ENCODE measurements at regions not wholly inside any gene's neighbourhood (a gene's known extent, or its start where the extent isn't known, plus 50 kb on each side); places are given as distances from the start of the nearest gene placed in this dataset.
A peak's percentile ranks its signal among the peaks of the same experiment; 100 is the strongest.

- ATAC-seq (ENCODE audit: low read depth) (no peak), DNase-seq (ENCODE audit: low spot score) (no peak)
- no peaks in the 10 kb centered on the region for H3K36me3 ChIP-seq (ENCODE audit: low read depth)
- no peak for TF ChIP-seq CTCF (IDR thresholded peaks at IDR 0.05; ENCODE audit: poor library complexity, severe bottlenecking)
- H3K9me3 ChIP-seq (ENCODE audit: severe bottlenecking), result no peaks in the 10 kb centered on the region
- no peak overlapping the region for H3K27ac ChIP-seq (ENCODE audit: poor library complexity, severe bottlenecking)
- no peaks in the 10 kb centered on the region for H3K27me3 ChIP-seq (ENCODE audit: insufficient read depth, poor library complexity, severe bottlenecking)
- H3K4me3 ChIP-seq (ENCODE audit: severe bottlenecking), result no peak overlapping the region
- no peaks in the 10 kb centered on the region for H3K4me1 ChIP-seq (ENCODE audit: insufficient read depth, poor library complexity, severe bottlenecking)
Measured at GRCh38 chr1:178646821-178647220, 78.2 kb upstream of the RALGPS2 start.

- H3K9me3 ChIP-seq (ENCODE audit: severe bottlenecking), result no peaks in the 10 kb centered on the region
- no peak overlapping the region for H3K27ac ChIP-seq (ENCODE audit: poor library complexity, severe bottlenecking)
- no peak for ATAC-seq (ENCODE audit: low read depth)
- H3K36me3 ChIP-seq (ENCODE audit: low read depth), result no peaks in the 10 kb centered on the region
- no peaks in the 10 kb centered on the region for H3K27me3 ChIP-seq (ENCODE audit: insufficient read depth, poor library complexity, severe bottlenecking)
- peaks cover 1% of the 10 kb centered on the region for H3K4me1 ChIP-seq (ENCODE audit: insufficient read depth, poor library complexity, severe bottlenecking)
- no peak for DNase-seq (ENCODE audit: low spot score)
- TF ChIP-seq CTCF (IDR thresholded peaks at IDR 0.05; ENCODE audit: poor library complexity, severe bottlenecking), result no peak
- no peak overlapping the region for H3K4me3 ChIP-seq (ENCODE audit: severe bottlenecking)
Measured at GRCh38 chr1:178648151-178648550, 76.9 kb upstream of the RALGPS2 start.

- H3K36me3 ChIP-seq (ENCODE audit: low read depth), result no peaks in the 10 kb centered on the region
- DNase-seq (ENCODE audit: low spot score) (no peak), ATAC-seq (ENCODE audit: low read depth) (no peak)
- H3K27me3 ChIP-seq (ENCODE audit: insufficient read depth, poor library complexity, severe bottlenecking), result no peaks in the 10 kb centered on the region
- no peak overlapping the region for H3K27ac ChIP-seq (ENCODE audit: poor library complexity, severe bottlenecking)
- TF ChIP-seq CTCF (IDR thresholded peaks at IDR 0.05; ENCODE audit: poor library complexity, severe bottlenecking), result no peak
- H3K9me3 ChIP-seq (ENCODE audit: severe bottlenecking), result no peaks in the 10 kb centered on the region
- H3K4me3 ChIP-seq (ENCODE audit: severe bottlenecking), result no peak overlapping the region
- H3K4me1 ChIP-seq (ENCODE audit: insufficient read depth, poor library complexity, severe bottlenecking), result peaks cover 5% of the 10 kb centered on the region
Measured at GRCh38 chr1:178649582-178650350, 75.3 kb upstream of the RALGPS2 start.

DNA sequence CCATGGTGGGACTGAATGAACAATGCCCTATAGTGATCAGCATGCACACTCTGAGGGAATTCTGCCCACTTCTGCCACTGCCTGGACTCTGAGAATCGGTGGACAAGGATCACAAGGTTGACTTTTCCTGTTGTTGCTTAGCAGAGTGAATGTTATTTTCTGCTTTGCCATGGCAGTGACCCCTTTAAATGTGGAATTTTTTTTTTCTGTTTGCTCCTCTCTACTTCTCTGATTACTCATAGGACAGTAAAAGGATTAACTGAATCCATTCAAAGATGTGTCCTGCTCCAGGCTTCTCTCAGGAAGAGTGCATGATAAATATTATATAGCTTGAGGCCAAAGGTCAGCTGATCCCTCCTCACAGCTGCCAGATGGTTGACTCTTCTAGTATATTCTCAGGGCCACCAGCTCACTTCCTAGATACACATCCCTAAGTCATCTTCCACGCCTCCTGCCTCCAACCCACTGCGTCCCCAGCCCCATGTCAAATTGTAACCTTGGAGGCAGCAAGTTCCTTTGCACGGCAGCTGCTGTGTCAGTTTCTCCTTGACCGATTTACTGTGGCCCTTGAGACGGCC is 74.0 kb upstream of the RALGPS2 start:
- H3K4me3 ChIP-seq (ENCODE audit: severe bottlenecking), result no peak overlapping the region
- no peaks in the 10 kb centered on the region for H3K27me3 ChIP-seq (ENCODE audit: insufficient read depth, poor library complexity, severe bottlenecking)
- peaks cover 14% of the 10 kb centered on the region for H3K4me1 ChIP-seq (ENCODE audit: insufficient read depth, poor library complexity, severe bottlenecking)
- H3K27ac ChIP-seq (ENCODE audit: poor library complexity, severe bottlenecking), result no peak overlapping the region
- peak; percentile 37 for ATAC-seq (ENCODE audit: low read depth)
- no peaks in the 10 kb centered on the region for H3K9me3 ChIP-seq (ENCODE audit: severe bottlenecking)
- H3K36me3 ChIP-seq (ENCODE audit: low read depth), result no peaks in the 10 kb centered on the region
- no peak for DNase-seq (ENCODE audit: low spot score)
- TF ChIP-seq CTCF (IDR thresholded peaks at IDR 0.05; ENCODE audit: poor library complexity, severe bottlenecking), result no peak

GRCh38 chr1:178651742-178652141 is 73.3 kb upstream of the RALGPS2 start:
- no peaks in the 10 kb centered on the region for H3K27me3 ChIP-seq (ENCODE audit: insufficient read depth, poor library complexity, severe bottlenecking)
- peaks cover 17% of the 10 kb centered on the region for H3K4me1 ChIP-seq (ENCODE audit: insufficient read depth, poor library complexity, severe bottlenecking)
- TF ChIP-seq CTCF (IDR thresholded peaks at IDR 0.05; ENCODE audit: poor library complexity, severe bottlenecking), result no peak
- no peaks in the 10 kb centered on the region for H3K36me3 ChIP-seq (ENCODE audit: low read depth)
- H3K27ac ChIP-seq (ENCODE audit: poor library complexity, severe bottlenecking), result no peak overlapping the region
- ATAC-seq (ENCODE audit: low read depth) (no peak), DNase-seq (ENCODE audit: low spot score) (no peak)
- H3K4me3 ChIP-seq (ENCODE audit: severe bottlenecking), result no peak overlapping the region
- no peaks in the 10 kb centered on the region for H3K9me3 ChIP-seq (ENCODE audit: severe bottlenecking)
